Left kidney (tissue), 1 donor: ENCODE measurements at regions not wholly inside any gene's neighbourhood (a gene's known extent, or its start where the extent isn't known, plus 50 kb on each side); places are given as distances from the start of the nearest gene placed in this dataset.
"Not testable (repeated sequence)": the region's sequence is repeated elsewhere in the genome, so short reads cannot be mapped to it uniquely, and the experiment has no call there.

Experiments used
- DNase-seq: peaks from one replicate; pipeline ENCODE4 v3.0.0-alpha.2; 2013

DNA sequence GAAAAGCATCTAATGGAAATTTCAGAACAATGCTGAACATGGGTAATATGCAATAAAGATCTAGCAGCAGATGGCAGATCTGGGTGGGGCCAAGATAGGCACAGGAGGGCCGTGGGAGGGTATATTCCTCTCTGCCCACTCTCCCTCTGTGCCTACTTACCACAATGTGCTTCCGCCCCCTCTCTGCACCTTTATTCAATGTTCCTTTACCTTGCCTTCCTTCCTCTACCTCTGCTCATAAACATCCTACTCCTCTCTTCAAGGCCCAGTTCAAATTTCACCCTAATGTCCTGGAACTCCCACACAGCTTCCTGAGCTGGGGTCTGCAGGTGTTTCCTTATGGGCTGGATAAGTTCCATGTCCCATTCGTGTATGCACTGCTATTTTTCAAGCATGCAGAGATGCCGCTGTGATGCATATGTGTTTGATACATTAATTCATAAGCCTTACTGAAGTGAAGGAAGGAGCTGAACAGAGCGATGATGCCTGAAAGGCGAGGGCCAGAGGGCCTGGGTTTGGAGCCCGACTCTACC, 65.6 kb upstream of the EDEM3 start:
- DNase-seq: no peak

DNA sequence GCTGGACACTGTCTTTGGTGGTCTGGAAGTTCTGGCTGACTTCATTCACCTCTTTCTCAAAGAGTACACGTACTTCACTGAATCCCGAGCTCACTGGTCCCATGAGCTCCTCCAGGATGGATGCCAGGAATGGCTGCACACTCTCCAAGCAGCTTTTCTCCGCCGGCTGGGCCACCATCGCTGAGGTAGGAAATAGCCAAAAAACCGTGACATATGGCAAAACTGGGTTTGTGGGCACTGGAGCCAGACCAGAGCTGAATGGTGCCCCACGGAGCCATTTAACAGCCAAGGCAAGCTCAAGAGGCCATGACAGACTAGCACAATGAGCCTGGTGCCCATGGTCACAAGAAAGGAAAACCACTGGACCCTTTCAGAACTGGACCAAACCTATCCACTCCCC, 64.0 kb upstream of the EDEM3 start:
- no peak for DNase-seq

DNA sequence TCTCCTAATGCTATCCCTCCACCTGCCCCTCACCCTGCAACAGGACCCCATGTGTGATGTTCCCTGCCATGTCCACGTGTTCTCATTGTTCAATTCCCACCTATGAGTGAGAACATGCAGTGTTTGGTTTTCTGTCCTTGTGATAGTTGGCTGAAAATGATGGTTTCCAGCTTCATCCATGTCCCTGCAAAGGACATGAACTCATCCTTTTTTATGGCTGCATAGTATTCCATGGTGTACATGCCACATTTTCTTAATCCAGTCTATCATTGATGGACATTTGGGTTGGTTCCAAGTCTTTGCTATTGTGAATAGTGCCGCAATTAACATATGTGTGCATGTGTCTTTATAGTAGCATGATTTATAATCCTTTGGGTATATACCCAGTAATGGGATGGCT, 62.3 kb upstream of the EDEM3 start:
- not testable (repeated sequence) for DNase-seq

DNA sequence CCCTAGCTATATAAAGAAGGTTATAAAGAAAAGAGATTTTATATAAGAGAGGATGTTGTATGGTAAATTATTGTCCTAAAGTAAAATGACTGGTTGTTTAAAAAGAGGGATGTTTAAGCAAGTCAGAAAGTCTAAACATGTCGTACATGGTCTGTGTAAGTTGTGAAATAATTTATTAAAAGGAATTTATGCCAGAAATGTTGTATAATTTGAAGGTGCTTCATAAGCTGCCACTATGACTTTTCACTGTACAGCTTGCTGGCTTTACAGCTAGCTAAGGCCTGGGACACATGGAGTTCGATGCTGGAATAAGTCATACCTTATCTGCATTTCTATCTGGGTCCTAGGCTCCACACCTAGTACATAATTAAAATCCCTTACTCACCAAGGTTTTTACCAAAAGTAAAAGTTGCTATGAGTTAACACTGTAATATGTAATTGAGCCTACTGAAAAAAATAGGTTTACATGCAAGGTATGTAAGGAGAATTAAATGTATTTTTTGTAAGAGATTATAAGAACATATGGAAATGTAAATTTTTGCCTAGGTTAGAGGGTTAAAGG, 59.0 kb upstream of the EDEM3 start:
- no peak for DNase-seq

GRCh38 chr1:184811439-184812111, 56.9 kb upstream of the EDEM3 start:
- no peak for DNase-seq

DNA sequence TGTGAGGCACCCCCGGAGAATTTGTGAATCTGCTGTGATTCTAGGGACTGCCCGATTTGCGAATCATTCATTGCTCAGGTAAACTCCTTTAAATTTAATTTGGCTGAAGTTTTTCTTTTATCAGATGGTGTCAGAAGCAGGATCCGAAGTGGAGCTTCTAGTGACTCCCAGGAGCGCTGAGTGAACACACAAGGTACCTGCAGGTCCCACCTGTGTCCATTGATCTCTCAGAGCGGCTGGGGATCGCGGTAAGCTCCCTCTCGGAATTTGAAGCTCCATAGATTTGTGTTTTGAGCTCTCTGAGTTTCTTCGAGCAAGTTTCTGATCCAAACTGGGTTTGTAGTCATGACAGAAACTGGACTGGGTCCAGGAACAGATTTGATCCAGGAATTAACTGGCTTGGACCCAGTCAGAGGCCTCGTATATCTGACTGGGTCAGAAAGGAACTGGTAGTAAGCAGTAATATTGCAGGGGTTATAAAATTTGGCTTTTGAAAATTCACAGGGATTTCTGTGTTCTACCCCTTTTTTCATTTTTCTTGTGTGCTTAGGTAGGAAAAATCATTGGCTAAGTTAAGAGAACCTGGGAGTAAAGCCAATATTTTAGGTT, 56.2 kb upstream of the EDEM3 start:
- no peak for DNase-seq

- DNase-seq: no peak
These were observed 51.7 kb upstream of the EDEM3 start for GRCh38 chr1:184806296-184806721.

DNA sequence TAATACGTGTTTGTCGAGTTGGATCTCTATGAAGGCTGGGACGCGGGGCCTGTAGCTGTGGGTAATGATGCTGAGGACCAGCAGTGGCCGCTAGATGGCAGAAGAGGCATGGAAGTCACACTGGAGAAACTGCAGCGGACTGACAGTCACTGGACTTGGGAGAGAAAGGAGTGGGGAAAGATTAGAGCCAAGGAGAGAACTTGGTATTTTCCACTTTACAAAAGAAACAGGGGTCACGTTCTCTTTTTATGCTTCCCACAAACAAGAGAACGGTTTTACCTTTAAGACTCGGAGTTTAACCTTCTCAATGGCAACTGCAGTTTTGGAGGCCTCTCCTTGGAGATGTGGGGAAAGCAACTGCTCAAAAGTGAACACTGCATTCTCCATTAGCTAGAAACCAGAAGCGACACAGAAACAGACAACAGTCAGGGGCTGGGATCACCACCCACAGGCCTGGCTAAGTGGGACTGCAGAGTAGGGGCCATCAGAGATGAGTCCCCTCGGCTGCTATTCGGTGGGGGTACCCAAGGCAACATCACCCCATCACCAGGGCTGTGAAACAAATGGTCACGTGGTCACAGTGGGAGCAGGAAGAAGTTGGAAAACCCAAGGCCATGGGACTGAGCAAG, 51.1 kb upstream of the EDEM3 start:
- DNase-seq: peak; percentile 86
